ENCODE measurements at regions not wholly inside any gene's neighbourhood (a gene's known extent, or its start where the extent isn't known, plus 50 kb on each side); places are given as distances from the start of the nearest gene placed in this dataset.
A peak's percentile ranks its signal among the peaks of the same experiment; 100 is the strongest.

GRCh38 chr6:138550346-138550767 is 51.1 kb upstream of the NHSL1 start:
- Histone ChIP-seq H3K36me3 (ENCODE audit: control insufficient read depth, insufficient read depth, low read length) (no peaks in the 10 kb centered on the region), H3K4me3 (ENCODE audit: low read length) (no peak overlapping the region), H3K27me3 (ENCODE audit: control insufficient read depth, insufficient read depth, low read length) (no peaks in the 10 kb centered on the region), H3K9me3 (ENCODE audit: control insufficient read depth, low read depth, low read length) (no peaks in the 10 kb centered on the region), H3K27ac (ENCODE audit: low read length) (peak overlapping the region; percentile 63), H3K4me1 (ENCODE audit: control insufficient read depth, insufficient read depth, low read length) (peaks cover 30% of the 10 kb centered on the region)
- DNase-seq: peak; percentile 80 to 82
- WGBS (ENCODE audit: insufficient coverage, low lambda C conversion rate): no CpG with 5 or more reads among the region's 2 CpGs

GRCh38 chr6:138554146-138554545 is 54.9 kb upstream of the NHSL1 start:
- no peak overlapping the region for H3K4me3 ChIP-seq (ENCODE audit: low read length)
- peaks cover 23% of the 10 kb centered on the region for H3K4me1 ChIP-seq (ENCODE audit: control insufficient read depth, insufficient read depth, low read length)
- 93% methylated on average over 2 of the region's 5 CpGs for WGBS (ENCODE audit: insufficient coverage, low lambda C conversion rate)
- H3K36me3 ChIP-seq (ENCODE audit: control insufficient read depth, insufficient read depth, low read length): no peaks in the 10 kb centered on the region
- DNase-seq: no peak
- no peak overlapping the region for H3K27ac ChIP-seq (ENCODE audit: low read length)
- no peaks in the 10 kb centered on the region for H3K27me3 ChIP-seq (ENCODE audit: control insufficient read depth, insufficient read depth, low read length)
- no peaks in the 10 kb centered on the region for H3K9me3 ChIP-seq (ENCODE audit: control insufficient read depth, low read depth, low read length)

- Histone ChIP-seq H3K9me3 (ENCODE audit: control insufficient read depth, low read depth, low read length) (no peaks in the 10 kb centered on the region), H3K4me1 (ENCODE audit: control insufficient read depth, insufficient read depth, low read length) (peaks cover 20% of the 10 kb centered on the region), H3K36me3 (ENCODE audit: control insufficient read depth, insufficient read depth, low read length) (no peaks in the 10 kb centered on the region), H3K27ac (ENCODE audit: low read length) (no peak overlapping the region), H3K4me3 (ENCODE audit: low read length) (no peak overlapping the region), H3K27me3 (ENCODE audit: control insufficient read depth, insufficient read depth, low read length) (no peaks in the 10 kb centered on the region)
- no peak for DNase-seq
- 40% methylated on average over 1 of the region's 5 CpGs for WGBS (ENCODE audit: insufficient coverage, low lambda C conversion rate)
Observed at GRCh38 chr6:138555421-138555988, 56.2 kb upstream of the NHSL1 start.

GRCh38 chr6:138557147-138557546 is 57.9 kb upstream of the NHSL1 start:
- Histone ChIP-seq H3K27me3 (ENCODE audit: control insufficient read depth, insufficient read depth, low read length) (no peaks in the 10 kb centered on the region), H3K4me1 (ENCODE audit: control insufficient read depth, insufficient read depth, low read length) (peaks cover 28% of the 10 kb centered on the region), H3K9me3 (ENCODE audit: control insufficient read depth, low read depth, low read length) (no peaks in the 10 kb centered on the region), H3K4me3 (ENCODE audit: low read length) (no peak overlapping the region), H3K36me3 (ENCODE audit: control insufficient read depth, insufficient read depth, low read length) (no peaks in the 10 kb centered on the region), H3K27ac (ENCODE audit: low read length) (no peak overlapping the region)
- 100% methylated on average over 2 of the region's 5 CpGs for WGBS (ENCODE audit: insufficient coverage, low lambda C conversion rate)
- DNase-seq: no peak

- DNase-seq: no peak
- no peak overlapping the region for H3K4me3 ChIP-seq (ENCODE audit: low read length)
- H3K9me3 ChIP-seq (ENCODE audit: control insufficient read depth, low read depth, low read length): no peaks in the 10 kb centered on the region
- WGBS (ENCODE audit: insufficient coverage, low lambda C conversion rate): 100% methylated on average over 1 of the region's 4 CpGs
- peaks cover 28% of the 10 kb centered on the region for H3K4me1 ChIP-seq (ENCODE audit: control insufficient read depth, insufficient read depth, low read length)
- no peaks in the 10 kb centered on the region for H3K27me3 ChIP-seq (ENCODE audit: control insufficient read depth, insufficient read depth, low read length)
- no peaks in the 10 kb centered on the region for H3K36me3 ChIP-seq (ENCODE audit: control insufficient read depth, insufficient read depth, low read length)
- H3K27ac ChIP-seq (ENCODE audit: low read length): no peak overlapping the region
Observed at GRCh38 chr6:138559143-138559542, 59.8 kb upstream of the NHSL1 start.

GRCh38 chr6:138560130-138560860 is 61.0 kb upstream of the NHSL1 start:
- 18% methylated on average over 3 of the region's 10 CpGs for WGBS (ENCODE audit: insufficient coverage, low lambda C conversion rate)
- Histone ChIP-seq H3K4me3 (ENCODE audit: low read length) (peak overlapping the region; percentile 8), H3K36me3 (ENCODE audit: control insufficient read depth, insufficient read depth, low read length) (no peaks in the 10 kb centered on the region), H3K9me3 (ENCODE audit: control insufficient read depth, low read depth, low read length) (no peaks in the 10 kb centered on the region), H3K27me3 (ENCODE audit: control insufficient read depth, insufficient read depth, low read length) (no peaks in the 10 kb centered on the region), H3K27ac (ENCODE audit: low read length) (peak overlapping the region; percentile 62), H3K4me1 (ENCODE audit: control insufficient read depth, insufficient read depth, low read length) (peaks cover 21% of the 10 kb centered on the region)
- peak; percentile 38 to 82 for DNase-seq

- H3K4me1 ChIP-seq (ENCODE audit: control insufficient read depth, insufficient read depth, low read length): peaks cover 14% of the 10 kb centered on the region
- no peak overlapping the region for H3K4me3 ChIP-seq (ENCODE audit: low read length)
- 100% methylated on average over 1 of the region's 8 CpGs for WGBS (ENCODE audit: insufficient coverage, low lambda C conversion rate)
- H3K27me3 ChIP-seq (ENCODE audit: control insufficient read depth, insufficient read depth, low read length): no peaks in the 10 kb centered on the region
- no peak for DNase-seq
- no peak overlapping the region for H3K27ac ChIP-seq (ENCODE audit: low read length)
- H3K36me3 ChIP-seq (ENCODE audit: control insufficient read depth, insufficient read depth, low read length): no peaks in the 10 kb centered on the region
- no peaks in the 10 kb centered on the region for H3K9me3 ChIP-seq (ENCODE audit: control insufficient read depth, low read depth, low read length)
Observed at GRCh38 chr6:138562691-138563090, 63.4 kb upstream of the NHSL1 start.

GRCh38 chr6:138563231-138563630 is 63.9 kb upstream of the NHSL1 start:
- Histone ChIP-seq H3K9me3 (ENCODE audit: control insufficient read depth, low read depth, low read length) (no peaks in the 10 kb centered on the region), H3K36me3 (ENCODE audit: control insufficient read depth, insufficient read depth, low read length) (no peaks in the 10 kb centered on the region), H3K4me1 (ENCODE audit: control insufficient read depth, insufficient read depth, low read length) (peaks cover 14% of the 10 kb centered on the region), H3K27ac (ENCODE audit: low read length) (no peak overlapping the region), H3K4me3 (ENCODE audit: low read length) (no peak overlapping the region), H3K27me3 (ENCODE audit: control insufficient read depth, insufficient read depth, low read length) (no peaks in the 10 kb centered on the region)
- DNase-seq: no peak
- WGBS (ENCODE audit: insufficient coverage, low lambda C conversion rate): 100% methylated on average over 1 of the region's 6 CpGs

GRCh38 chr6:138563650-138564049 is 64.4 kb upstream of the NHSL1 start:
- no CpG with 5 or more reads among the region's 3 CpGs for WGBS (ENCODE audit: insufficient coverage, low lambda C conversion rate)
- H3K27ac ChIP-seq (ENCODE audit: low read length): no peak overlapping the region

GRCh38 chr6:138564170-138564721 is 65.0 kb upstream of the NHSL1 start:
- Histone ChIP-seq H3K4me3 (ENCODE audit: low read length) (no peak overlapping the region), H3K27me3 (ENCODE audit: control insufficient read depth, insufficient read depth, low read length) (no peaks in the 10 kb centered on the region), H3K27ac (ENCODE audit: low read length) (no peak overlapping the region), H3K36me3 (ENCODE audit: control insufficient read depth, insufficient read depth, low read length) (no peaks in the 10 kb centered on the region), H3K4me1 (ENCODE audit: control insufficient read depth, insufficient read depth, low read length) (peaks cover 14% of the 10 kb centered on the region), H3K9me3 (ENCODE audit: control insufficient read depth, low read depth, low read length) (no peaks in the 10 kb centered on the region)
- no peak for DNase-seq
- WGBS (ENCODE audit: insufficient coverage, low lambda C conversion rate): 86% methylated on average over 1 of the region's 5 CpGs

More at GRCh38 chr6:138563650-138564049, 64.4 kb upstream of the NHSL1 start:
- no peak overlapping the region for H3K4me3 ChIP-seq (ENCODE audit: low read length)
- peak in 1 of 2 donors; percentile 29 for DNase-seq
- H3K4me1 ChIP-seq (ENCODE audit: control insufficient read depth, insufficient read depth, low read length): peaks cover 14% of the 10 kb centered on the region
- H3K27me3 ChIP-seq (ENCODE audit: control insufficient read depth, insufficient read depth, low read length): no peaks in the 10 kb centered on the region
- H3K9me3 ChIP-seq (ENCODE audit: control insufficient read depth, low read depth, low read length): no peaks in the 10 kb centered on the region
- H3K36me3 ChIP-seq (ENCODE audit: control insufficient read depth, insufficient read depth, low read length): no peaks in the 10 kb centered on the region

All from large intestine (tissue), 3 donors.